C4-2B (cell line): ENCODE measurements at regions not wholly inside any gene's neighbourhood (a gene's known extent, or its start where the extent isn't known, plus 50 kb on each side); places are given as distances from the start of the nearest gene placed in this dataset.
A peak's percentile ranks its signal among the peaks of the same experiment; 100 is the strongest.
"Not testable (repeated sequence)": the region's sequence is repeated elsewhere in the genome, so short reads cannot be mapped to it uniquely, and the experiment has no call there.

Experiments
- H3K27ac ChIP-seq: fragments of 450-650 bp; 2 replicates; pipeline ENCODE4 v1.5.1; 2017
- CTCF ChIP-seq: fragments of 450-650 bp; conservative IDR thresholded peaks from 2 replicates; pipeline ENCODE4 v1.5.1; 2017; ENCODE audit warnings: mild to moderate bottlenecking
- ZFX ChIP-seq: fragments of 450-650 bp; IDR thresholded peaks from 2 replicates; pipeline ENCODE4 v1.6.1; 2017

- TF ChIP-seq CTCF: no peak
- TF ChIP-seq ZFX: no peak
- no peak overlapping the region for H3K27ac ChIP-seq
Measured at GRCh38 chr14:85187521-85187920, 342.4 kb upstream of the FLRT2 start.

- TF ChIP-seq CTCF: no peak
- TF ChIP-seq ZFX: no peak
- no peak overlapping the region for H3K27ac ChIP-seq
Measured at GRCh38 chr14:85188836-85189235, 341.1 kb upstream of the FLRT2 start.

- not testable (repeated sequence) for H3K27ac ChIP-seq
Measured at GRCh38 chr14:85189253-85189652, 340.7 kb upstream of the FLRT2 start.

- H3K27ac ChIP-seq: no peak overlapping the region
- no peak for TF ChIP-seq CTCF
- no peak for TF ChIP-seq ZFX
Measured at GRCh38 chr14:85190251-85190650, 339.7 kb upstream of the FLRT2 start.

- H3K27ac ChIP-seq: no peak overlapping the region
- TF ChIP-seq ZFX: no peak
- TF ChIP-seq CTCF: no peak
Measured at GRCh38 chr14:85191986-85192385, 338.0 kb upstream of the FLRT2 start.

- no peak overlapping the region for H3K27ac ChIP-seq
- no peak for TF ChIP-seq ZFX
- TF ChIP-seq CTCF: peak; percentile 81
Measured at GRCh38 chr14:85195872-85196477, 334.0 kb upstream of the FLRT2 start.

GRCh38 chr14:85198001-85198400 is 331.9 kb upstream of the FLRT2 start:
- TF ChIP-seq CTCF (no peak), ZFX (no peak)
- H3K27ac ChIP-seq: no peak overlapping the region

- no peak overlapping the region; the same call in 1 of the 2 replicates for H3K27ac ChIP-seq
- TF ChIP-seq CTCF (no peak), ZFX (no peak)
Measured at GRCh38 chr14:85205875-85206274, 324.1 kb upstream of the FLRT2 start.
